HepG2 (cell line): ENCODE measurements at regions not wholly inside any gene's neighbourhood (a gene's known extent, or its start where the extent isn't known, plus 50 kb on each side); places are given as distances from the start of the nearest gene placed in this dataset.

Experiments used
- ATAC-seq: fragments of 200-7000 bp; cut with Tn5 transposase; 3 replicates; pipeline ENCODE4 v1.9.1; 2020; ENCODE audit warnings: mild to moderate bottlenecking, moderate library complexity
- BruUV-seq: library from RNA; stranded (reverse); fragments of 400-500 nt; replicated peaks from 2 replicates; lab custom pipeline; 2021; lab: Mats Ljungman, UMichigan
- CTCF ChIA-PET: fragments of 300-600 bp; formaldehyde crosslinking; extraction: SDS; loops from one replicate; lab custom pipeline; 2021; ENCODE audit warnings: low total read pairs, inconsistent platforms, low intra/inter-chr PET ratio; lab: Yijun Ruan, JAX
- POLR2A ChIA-PET: fragments of 350-600 bp; sonication (Branson Sonifier 250); formaldehyde crosslinking; loops from one replicate; lab custom pipeline; 2020; ENCODE audit warnings: antibody characterized with exemption, inconsistent platforms; lab: Yijun Ruan, JAX
- DNase-seq: peaks from one replicate; pipeline ENCODE4 v3.0.0-alpha.2; 2015; ENCODE audit warnings: low spot score
- FAIRE-seq: peaks from 3 replicates; lab custom pipeline; 2011; peaks lifted over from hg19 to GRCh38; lab: Jason Lieb, UNC
- H2AFZ ChIP-seq: one replicate; pipeline ENCODE4 v1.6.1; 2011; ENCODE audit warnings: low read length, inconsistent platforms
- H3K27ac ChIP-seq: fragments of 300-600 bp; 3 replicates; pipeline ENCODE4 v1.8.0; 2011; ENCODE audit warnings: mixed run types, mild to moderate bottlenecking, mixed read lengths, low read length, inconsistent platforms; ENCODE audit not compliant: insufficient read depth; ENCODE audit errors: extremely low read length
- H3K27me3 ChIP-seq, 2 experiments: fragments of 200-600 bp in 1 of 2; 2 replicates in 1 of 2; 3 replicates in 1 of 2; pipeline versions ENCODE4 v1.6.0 to v1.8.0; 2011; ENCODE audit warnings: low read length in 2 of 2, mild to moderate bottlenecking in 2 of 2, moderate library complexity in 2 of 2, inconsistent platforms in 1 of 2; ENCODE audit not compliant: insufficient read depth in 2 of 2, control insufficient read depth in 1 of 2
- H3K36me3 ChIP-seq, 2 experiments: fragments of 200-600 bp in 1 of 2; replicated peaks in 1 of 2; 2 replicates in 1 of 2; 3 replicates in 1 of 2; pipeline versions ENCODE4 v1.5.1 to v1.8.0; 2011; ENCODE audit warnings: low read length in 2 of 2, inconsistent platforms in 1 of 2; ENCODE audit not compliant: insufficient read depth in 2 of 2, control insufficient read depth in 1 of 2
- H3K4me1 ChIP-seq: 2 replicates; pipeline ENCODE4 v1.5.1; 2012; ENCODE audit warnings: low read length, inconsistent platforms; ENCODE audit not compliant: insufficient read depth
- H3K4me2 ChIP-seq: 2 replicates; pipeline ENCODE4 v1.6.0; 2011; ENCODE audit warnings: low read depth, low read length, inconsistent platforms
- H3K4me3 ChIP-seq, 3 experiments: fragments of 200-600 bp in 1 of 3; sonication (generic), shearing (Covaris generic) in 1 of 3; replicated peaks in 1 of 3; 2 replicates each; pipeline ENCODE4 v1.5.1; 2011 to 2016; ENCODE audit warnings: low read length in 3 of 3, inconsistent platforms in 2 of 3, low read depth in 2 of 3, mild to moderate bottlenecking in 2 of 3, control low read depth in 1 of 3, mixed read lengths in 1 of 3; ENCODE audit not compliant: insufficient read depth in 1 of 3
- H3K79me2 ChIP-seq: one replicate; pipeline ENCODE4 v1.6.1; 2011; ENCODE audit warnings: low read length, inconsistent platforms; ENCODE audit not compliant: insufficient read depth
- H3K9ac ChIP-seq: 2 replicates; pipeline ENCODE4 v1.6.0; 2011; ENCODE audit warnings: mild to moderate bottlenecking, low read depth, low read length, inconsistent platforms; ENCODE audit not compliant: insufficient read depth
- H3K9me3 ChIP-seq: 2 replicates; pipeline ENCODE4 v1.5.1; 2012; ENCODE audit warnings: mild to moderate bottlenecking, low read length
- H4K20me1 ChIP-seq: 2 replicates; pipeline ENCODE4 v1.6.0; 2011; ENCODE audit warnings: inconsistent platforms, mild to moderate bottlenecking, low read length, moderate library complexity; ENCODE audit not compliant: insufficient read depth
- AHR ChIP-seq: IDR thresholded peaks from 2 replicates; pipeline ENCODE4 v1.6.1; 2018; ENCODE audit warnings: missing genetic modification reagents, missing compliant biosample characterization
- ATM ChIP-seq: fragments of 450-650 bp; IDR thresholded peaks from 2 replicates; pipeline ENCODE4 v1.7.1; 2017; ENCODE audit warnings: mild to moderate bottlenecking, borderline replicate concordance
- FOXO4 ChIP-seq: sonication (generic); formaldehyde crosslinking; conservative IDR thresholded peaks from 2 replicates; pipeline ENCODE4 v1.8.1; 2023; ENCODE audit warnings: missing genetic modification reagents
- HNF1B ChIP-seq: sonication (generic); formaldehyde crosslinking; IDR thresholded peaks from 2 replicates; pipeline ENCODE4 v1.5.1; 2020; ENCODE audit warnings: mild to moderate bottlenecking, moderate library complexity, missing genetic modification reagents
- NR2F2 ChIP-seq: IDR thresholded peaks from 2 replicates; pipeline ENCODE4 v1.6.1; 2012; ENCODE audit warnings: low read depth, inconsistent platforms, borderline replicate concordance
- PHF5A ChIP-seq: IDR thresholded peaks from one replicate; pipeline ENCODE4 v1.6.1; 2018; ENCODE audit warnings: low read depth, missing genetic modification reagents; ENCODE audit not compliant: unreplicated experiment
- PRMT3 ChIP-seq: sonication (generic); formaldehyde crosslinking; IDR thresholded peaks from 2 replicates; pipeline ENCODE4 v1.8.1; 2022; ENCODE audit warnings: low read depth, mild to moderate bottlenecking, moderate library complexity, missing genetic modification reagents, borderline replicate concordance
- PTBP1 ChIP-seq: fragments of 200-400 bp; formaldehyde crosslinking; IDR thresholded peaks from 2 replicates; pipeline ENCODE4 v1.6.1; 2018; ENCODE audit warnings: low read length, low read depth; ENCODE audit not compliant: poor library complexity, severe bottlenecking
- RELA ChIP-seq: sonication (generic); formaldehyde crosslinking; IDR thresholded peaks from 2 replicates; pipeline ENCODE4 v1.4.0; 2020; ENCODE audit warnings: missing genetic modification reagents
- TEAD3 ChIP-seq: optimal IDR thresholded peaks from 2 replicates; pipeline ENCODE3; 2016; ENCODE audit warnings: borderline replicate concordance
- TP53 ChIP-seq: sonication (generic); formaldehyde crosslinking; conservative IDR thresholded peaks from 2 replicates; pipeline ENCODE4 v1.4.0; 2020; ENCODE audit warnings: missing genetic modification reagents
- ZBTB38 ChIP-seq: sonication (generic); formaldehyde crosslinking; IDR thresholded peaks from 2 replicates; pipeline ENCODE4 v1.5.1; 2020; ENCODE audit warnings: mild to moderate bottlenecking, missing genetic modification reagents
- ZFY ChIP-seq: sonication (generic); formaldehyde crosslinking; IDR thresholded peaks from 2 replicates; pipeline ENCODE4 v1.4.0; 2020; ENCODE audit warnings: missing genetic modification reagents
- ZNF18 ChIP-seq: sonication (generic); formaldehyde crosslinking; IDR thresholded peaks from 2 replicates; pipeline ENCODE4 v1.8.0; 2022; ENCODE audit warnings: mild to moderate bottlenecking, missing genetic modification reagents; ENCODE audit not compliant: insufficient replicate concordance
- ZNF337 ChIP-seq: sonication (generic); formaldehyde crosslinking; IDR thresholded peaks from 2 replicates; pipeline ENCODE4 v1.5.1; 2020; ENCODE audit warnings: missing genetic modification reagents, low read depth, mild to moderate bottlenecking, borderline replicate concordance
- ZNF720 ChIP-seq: sonication (generic); formaldehyde crosslinking; IDR thresholded peaks from 2 replicates; pipeline ENCODE4 v1.4.0; 2020; ENCODE audit warnings: missing genetic modification reagents
- ZNF761 ChIP-seq: sonication (generic); formaldehyde crosslinking; conservative IDR thresholded peaks from 2 replicates; pipeline ENCODE4 v1.4.0; 2020; ENCODE audit warnings: mild to moderate bottlenecking, missing genetic modification reagents
- ZNF816 ChIP-seq: sonication (generic); formaldehyde crosslinking; IDR thresholded peaks from 2 replicates; pipeline ENCODE4 v1.8.0; 2022; ENCODE audit warnings: missing genetic modification reagents, mild to moderate bottlenecking, borderline replicate concordance
- ZSCAN25 ChIP-seq: sonication (generic); formaldehyde crosslinking; IDR thresholded peaks from 2 replicates; pipeline ENCODE4 v1.8.0; 2022; ENCODE audit warnings: mild to moderate bottlenecking, missing genetic modification reagents
- WGBS: methylation state at CpG from one replicate; pipeline ENCODE4 v1.1.6; 2017; ENCODE audit warnings: low lambda C conversion rate; 5-methylcytosine and 5-hydroxymethylcytosine counted together
- in situ Hi-C: cut with HindIII; loops from 2 replicates; pipeline ENCODE4 v1.10.0; 2017; ENCODE audit warnings: low pct_unique_long_range_greater_than_20kb; ENCODE audit not compliant: extremely low pct_ligation_motif_present
- intact Hi-C: fragments of 100-400 bp; cut with micrococcal nuclease; formaldehyde crosslinking; loops from one replicate; pipeline ENCODE4 v1.10.0; 2022; ENCODE audit not compliant: unreplicated experiment

- H3K4me1 ChIP-seq: no peaks in the 10 kb centered on the region
- H3K4me2 ChIP-seq: no peak overlapping the region
- TF ChIP-seq TEAD3 (CRISPR knock-in tag) (no peak), NR2F2 (no peak), AHR (CRISPR knock-in tag) (no peak), ZNF720 (CRISPR knock-in tag) (no peak), PRMT3 (no peak), ZBTB38 (CRISPR knock-in tag) (no peak), PTBP1 (no peak), ATM (no peak), HNF1B (CRISPR knock-in tag) (no peak), RELA (CRISPR knock-in tag) (no peak), ZFY (no peak), FOXO4 (CRISPR knock-in tag) (no peak), TP53 (CRISPR knock-in tag) (no peak), ZNF18 (no peak), PHF5A (CRISPR knock-in tag) (no peak), ZNF816 (no peak), ZSCAN25 (CRISPR knock-in tag) (no peak), ZNF761 (CRISPR knock-in tag) (no peak), ZNF337 (no peak)
- no TSS peak for BruUV-seq
- no peaks in the 10 kb centered on the region for H4K20me1 ChIP-seq
- H3K9ac ChIP-seq: no peak overlapping the region
- DNase-seq (no peak), ATAC-seq (no peak), FAIRE-seq (no peak)
- peaks cover 91% of the 10 kb centered on the region for H3K9me3 ChIP-seq
- no peak overlapping the region for H3K4me3 ChIP-seq
- ChIA-PET POLR2A (no interaction called here), CTCF (no interaction called here)
- H3K79me2 ChIP-seq: no peaks in the 10 kb centered on the region
- in situ Hi-C loops: no loop called here
- intact Hi-C loops: no loop called here
- H3K27me3 ChIP-seq: no peaks in the 10 kb centered on the region
- 34% methylated on average over 5 of the region's 5 CpGs for WGBS
- H3K27ac ChIP-seq: no peak overlapping the region
- H2AFZ ChIP-seq: no peak overlapping the region
- no peaks in the 10 kb centered on the region for H3K36me3 ChIP-seq
These were observed 597.6 kb upstream of the CPEB2 start for GRCh38 chr4:14404730-14405129.
